NCI-H2081 treated with DMSO at 0.1 percent for 48 hours (cell line): ENCODE measurements at regions not wholly inside any gene's neighbourhood (a gene's known extent, or its start where the extent isn't known, plus 50 kb on each side); places are given as distances from the start of the nearest gene placed in this dataset.

Source experiments
- DNase-seq: peaks from one replicate; lab custom pipeline; 2025; lab: John Stamatoyannopoulos, UW

DNA sequence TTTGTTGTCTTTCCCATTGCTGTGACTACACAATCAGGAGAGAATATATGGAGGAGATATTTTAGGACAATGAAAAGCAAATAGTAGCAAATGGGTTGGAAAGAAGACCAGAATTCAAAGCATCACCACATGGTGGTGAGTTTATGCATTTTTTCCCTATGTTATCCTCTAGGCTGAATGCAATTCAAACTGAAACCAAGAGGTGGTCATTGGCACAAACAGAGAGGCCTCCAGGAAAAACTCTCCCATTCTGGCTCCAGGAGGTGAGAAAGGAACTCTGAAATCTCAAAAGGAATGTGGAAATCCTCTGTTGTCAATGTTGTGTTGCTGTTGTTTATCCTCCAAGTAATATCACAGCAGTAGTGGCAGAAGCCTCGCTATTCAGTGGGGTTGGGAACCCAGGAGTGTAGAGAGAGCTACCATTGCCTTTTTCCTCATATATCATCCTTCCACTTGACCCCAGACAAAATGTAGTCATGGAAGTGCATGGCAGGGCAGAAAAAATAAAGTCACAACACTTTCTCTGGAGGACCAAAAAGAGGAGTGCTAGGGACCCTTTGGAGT lies 819.1 kb downstream of the GRID1 start:
- DNase-seq: no peak

DNA sequence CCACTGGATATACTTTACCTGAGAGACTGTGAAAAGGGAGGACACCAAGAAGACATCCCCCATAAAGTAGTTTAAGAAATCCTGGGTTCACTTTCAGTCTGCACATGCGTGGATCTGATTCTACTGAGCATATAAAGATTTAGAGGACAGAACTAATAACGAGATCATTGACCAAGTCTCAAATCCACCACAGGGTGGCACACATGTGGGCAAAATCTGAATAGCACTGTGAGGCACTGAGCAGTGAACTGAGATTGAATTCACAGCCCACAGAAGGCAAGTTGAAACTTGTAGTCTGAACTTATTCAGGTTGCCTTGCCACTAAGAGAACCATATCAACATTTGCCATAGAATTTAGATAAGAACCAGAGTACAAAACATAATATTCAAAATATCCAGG lies 818.6 kb downstream of the GRID1 start:
- no peak for DNase-seq
